ENCODE measurements at regions not wholly inside any gene's neighbourhood (a gene's known extent, or its start where the extent isn't known, plus 50 kb on each side); places are given as distances from the start of the nearest gene placed in this dataset.

- H4K20me1 ChIP-seq (ENCODE audit: insufficient read depth, low read length): no peaks in the 10 kb centered on the region
- no peaks in the 10 kb centered on the region for H3K36me3 ChIP-seq (ENCODE audit: insufficient read depth, low read length)
- no peaks in the 10 kb centered on the region for H3K9me2 ChIP-seq (ENCODE audit: low read depth, low read length)
- no peak overlapping the region for H3K4me3 ChIP-seq (ENCODE audit: low read depth, low read length, poor library complexity, severe bottlenecking)
- H3K4me1 ChIP-seq (ENCODE audit: insufficient read depth, low read length, severe bottlenecking): no peaks in the 10 kb centered on the region
- H3K4me2 ChIP-seq (ENCODE audit: low read length): no peak overlapping the region
- no peaks in the 10 kb centered on the region for H3K27me3 ChIP-seq (ENCODE audit: insufficient read depth, low read length)
- H2AFZ ChIP-seq (ENCODE audit: low read length): no peak overlapping the region
- TF ChIP-seq CTCF (IDR thresholded peaks at IDR 0.05; ENCODE audit: low read length) (no peak), EZH2 (IDR thresholded peaks at IDR 0.05; ENCODE audit: borderline replicate concordance, low read length) (no peak)
- H3K27ac ChIP-seq (ENCODE audit: low read depth, low read length, poor library complexity, severe bottlenecking): no peak overlapping the region
- no peaks in the 10 kb centered on the region; the same call in 1 of the 2 replicates for H3F3A ChIP-seq (ENCODE audit: insufficient read depth, low read length)
- no peaks in the 10 kb centered on the region for H3K9me3 ChIP-seq (ENCODE audit: low read length)
- no peak overlapping the region for H3K9ac ChIP-seq (ENCODE audit: low read length)
- no peaks in the 10 kb centered on the region for H3K79me2 ChIP-seq (ENCODE audit: insufficient read depth, low read length)
Measured at GRCh38 chr10:47127188-47127785, 172.7 kb upstream of the GDF10 start.

- H3K36me3 ChIP-seq (ENCODE audit: insufficient read depth, low read length): no peaks in the 10 kb centered on the region
- H4K20me1 ChIP-seq (ENCODE audit: insufficient read depth, low read length): no peaks in the 10 kb centered on the region
- H3K27me3 ChIP-seq (ENCODE audit: insufficient read depth, low read length): no peaks in the 10 kb centered on the region
- H3K79me2 ChIP-seq (ENCODE audit: insufficient read depth, low read length): no peaks in the 10 kb centered on the region
- no peak overlapping the region for H3K4me2 ChIP-seq (ENCODE audit: low read length)
- no peaks in the 10 kb centered on the region for H3K9me3 ChIP-seq (ENCODE audit: low read length)
- TF ChIP-seq EZH2 (IDR thresholded peaks at IDR 0.05; ENCODE audit: borderline replicate concordance, low read length): no peak
- H3K9ac ChIP-seq (ENCODE audit: low read length): no peak overlapping the region
- no peak overlapping the region for H3K27ac ChIP-seq (ENCODE audit: low read depth, low read length, poor library complexity, severe bottlenecking)
- H3K4me1 ChIP-seq (ENCODE audit: insufficient read depth, low read length, severe bottlenecking): peaks cover 7% of the 10 kb centered on the region
- no peak overlapping the region for H3K4me3 ChIP-seq (ENCODE audit: low read depth, low read length, poor library complexity, severe bottlenecking)
- H3K9me2 ChIP-seq (ENCODE audit: low read depth, low read length): no peaks in the 10 kb centered on the region
- H3F3A ChIP-seq (ENCODE audit: insufficient read depth, low read length): no peaks in the 10 kb centered on the region; the same call in 1 of the 2 replicates
- H2AFZ ChIP-seq (ENCODE audit: low read length): no peak overlapping the region
Measured at GRCh38 chr10:47130491-47130890, 169.5 kb upstream of the GDF10 start.

GRCh38 chr10:47133871-47134570 lies 166.0 kb upstream of the GDF10 start:
- Histone ChIP-seq H3K4me3 (ENCODE audit: low read depth, low read length, poor library complexity, severe bottlenecking) (no peak overlapping the region), H3K9me3 (ENCODE audit: low read length) (no peaks in the 10 kb centered on the region), H3K36me3 (ENCODE audit: insufficient read depth, low read length) (no peaks in the 10 kb centered on the region), H3K4me1 (ENCODE audit: insufficient read depth, low read length, severe bottlenecking) (peaks cover 7% of the 10 kb centered on the region), H3K9me2 (ENCODE audit: low read depth, low read length) (no peaks in the 10 kb centered on the region), H4K20me1 (ENCODE audit: insufficient read depth, low read length) (no peaks in the 10 kb centered on the region), H2AFZ (ENCODE audit: low read length) (no peak overlapping the region), H3K9ac (ENCODE audit: low read length) (no peak overlapping the region), H3K27ac (ENCODE audit: low read depth, low read length, poor library complexity, severe bottlenecking) (no peak overlapping the region), H3K4me2 (ENCODE audit: low read length) (no peak overlapping the region), H3K27me3 (ENCODE audit: insufficient read depth, low read length) (no peaks in the 10 kb centered on the region), H3F3A (ENCODE audit: insufficient read depth, low read length) (no peaks in the 10 kb centered on the region), H3K79me2 (ENCODE audit: insufficient read depth, low read length) (no peaks in the 10 kb centered on the region)
- TF ChIP-seq EZH2 (IDR thresholded peaks at IDR 0.05; ENCODE audit: borderline replicate concordance, low read length) (no peak), CTCF (IDR thresholded peaks at IDR 0.05; ENCODE audit: low read length) (no peak)
